ENCODE measurements at regions not wholly inside any gene's neighbourhood (a gene's known extent, or its start where the extent isn't known, plus 50 kb on each side); places are given as distances from the start of the nearest gene placed in this dataset.

DNA sequence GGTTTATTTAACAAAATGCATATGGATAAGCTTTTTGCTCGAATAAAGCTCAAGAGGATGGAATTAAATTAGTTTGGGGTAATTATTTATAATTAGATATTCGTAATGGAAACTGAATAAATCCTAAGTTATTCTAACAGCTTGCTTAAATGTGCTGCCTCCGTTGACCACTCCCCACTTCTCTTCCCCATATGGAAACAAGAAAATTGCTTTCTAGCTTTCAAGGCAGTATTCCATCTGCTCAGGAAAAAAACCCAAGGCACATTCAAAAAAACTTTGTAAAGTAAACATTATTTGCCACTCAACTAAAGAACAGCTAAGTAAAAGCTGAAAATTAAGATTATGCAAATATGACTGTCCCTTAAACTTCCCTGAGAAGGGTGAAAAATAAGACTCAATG, 369.2 kb downstream of the HAO1 start:
- DNase-seq: no peak

DNA sequence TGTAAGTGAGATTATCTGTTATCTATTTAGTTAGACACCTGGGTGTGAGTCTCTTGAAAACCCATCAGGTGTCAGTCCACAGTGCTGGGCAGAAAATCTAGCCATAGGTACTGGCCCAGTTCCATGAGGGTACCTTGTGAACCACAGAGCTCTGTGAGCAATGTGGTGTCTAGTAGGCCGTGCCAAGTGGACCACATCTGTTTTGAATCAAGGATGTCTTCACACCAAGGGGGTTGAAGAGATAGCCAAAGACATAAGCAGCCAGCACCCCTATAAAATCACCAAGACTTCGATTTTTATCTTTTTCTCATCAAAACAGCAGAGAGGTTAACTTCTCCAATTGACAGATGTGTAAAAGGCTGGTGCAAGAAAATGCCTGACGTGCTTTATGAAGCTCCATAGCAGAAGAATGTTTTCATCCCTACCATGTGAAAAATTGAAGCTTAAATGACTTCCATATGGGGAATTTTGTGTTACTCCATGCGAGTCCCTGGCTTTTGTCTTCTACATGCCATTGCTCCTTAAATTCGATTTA, 368.7 kb downstream of the HAO1 start:
- DNase-seq: no peak

DNA sequence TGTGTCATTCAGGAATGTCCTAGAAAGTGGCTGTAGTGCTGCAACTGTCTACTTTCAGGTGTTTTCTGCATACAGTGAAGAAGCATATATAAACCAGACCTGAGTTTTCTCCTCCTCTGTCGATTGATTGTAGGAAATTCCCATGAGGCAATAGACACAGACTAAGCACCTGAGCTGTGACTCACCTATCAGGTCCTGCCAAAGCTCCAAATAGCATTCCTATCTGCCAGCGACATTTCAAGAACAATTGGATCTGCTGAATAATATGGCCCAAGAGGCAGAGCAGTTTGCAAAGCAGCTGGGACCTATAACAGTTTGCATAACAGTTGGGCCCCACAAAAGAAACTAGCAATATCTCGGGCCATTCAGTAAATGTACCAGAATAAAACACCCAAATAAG, 360.4 kb downstream of the HAO1 start:
- no peak for DNase-seq

DNA sequence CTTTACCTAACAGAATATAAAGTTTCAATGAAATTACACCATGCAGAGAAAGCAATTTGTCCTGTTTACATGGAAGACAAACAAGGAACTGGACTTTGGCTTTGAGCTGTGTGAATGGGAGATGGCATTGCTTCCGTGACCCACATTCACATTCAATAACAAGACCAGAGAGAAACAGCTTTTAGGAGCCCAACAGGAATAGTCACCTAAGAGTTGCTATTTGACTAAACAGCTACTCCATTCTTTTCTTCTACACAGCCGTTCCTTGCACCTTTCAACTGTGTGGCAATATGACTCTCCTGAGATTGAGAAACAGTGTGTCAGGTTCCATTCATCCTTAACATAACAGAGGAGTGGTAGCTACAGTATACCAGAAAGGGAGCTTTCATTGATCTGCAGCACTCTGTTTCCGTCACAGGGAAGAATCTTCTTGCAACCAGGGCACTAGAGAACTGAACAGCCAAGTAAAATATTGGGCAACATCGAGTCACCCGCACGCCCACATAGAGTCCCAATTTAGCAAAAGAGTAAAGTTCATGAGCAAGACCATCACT, 355.1 kb downstream of the HAO1 start:
- peak; percentile 81 for DNase-seq

DNA sequence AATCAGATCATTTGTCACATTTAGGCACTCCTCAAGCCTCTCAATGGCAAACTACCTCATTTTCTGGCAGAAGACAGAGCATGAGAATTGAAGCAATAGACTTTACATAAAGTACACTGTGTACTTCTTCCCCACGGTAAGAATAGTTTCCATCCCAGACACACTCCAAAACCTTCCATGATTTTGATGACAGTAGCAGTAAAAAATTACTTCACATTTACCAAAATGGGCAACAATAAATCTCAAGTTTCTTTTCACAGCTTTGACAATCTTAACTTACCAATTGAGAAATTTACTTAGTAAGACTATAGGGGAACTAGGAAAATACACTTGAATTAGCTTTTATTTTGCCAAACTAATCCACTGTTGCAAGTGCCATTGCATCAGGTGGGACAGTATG, 353.8 kb downstream of the HAO1 start:
- DNase-seq: no peak

GRCh38 chr20:7589164-7589563, 351.1 kb downstream of the HAO1 start:
- no peak for DNase-seq

DNA sequence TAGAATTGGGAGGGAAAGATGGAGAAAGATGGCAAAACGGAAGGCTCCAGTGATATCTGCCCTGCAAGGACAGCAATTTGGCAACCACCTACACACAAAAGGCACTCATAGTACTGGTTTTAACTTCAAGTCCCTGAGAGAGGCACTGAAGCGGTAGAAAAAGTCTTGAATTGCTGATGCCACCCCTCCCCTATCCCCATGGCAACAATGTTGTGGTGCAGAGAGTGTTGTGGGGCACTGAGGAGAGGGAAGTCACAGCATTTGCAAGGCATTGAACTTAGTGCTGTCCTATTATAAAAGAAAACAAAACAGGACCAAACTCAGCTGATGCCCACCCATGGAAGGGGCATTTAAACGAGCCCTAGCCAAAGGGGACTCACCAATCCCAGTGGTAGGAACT, 343.7 kb downstream of the HAO1 start:
- no peak for DNase-seq

- no peak for DNase-seq
Observed at GRCh38 chr20:7601431-7601830, 338.8 kb downstream of the HAO1 start.

GRCh38 chr20:7606941-7607340, 333.3 kb downstream of the HAO1 start:
- DNase-seq: no peak

DNA sequence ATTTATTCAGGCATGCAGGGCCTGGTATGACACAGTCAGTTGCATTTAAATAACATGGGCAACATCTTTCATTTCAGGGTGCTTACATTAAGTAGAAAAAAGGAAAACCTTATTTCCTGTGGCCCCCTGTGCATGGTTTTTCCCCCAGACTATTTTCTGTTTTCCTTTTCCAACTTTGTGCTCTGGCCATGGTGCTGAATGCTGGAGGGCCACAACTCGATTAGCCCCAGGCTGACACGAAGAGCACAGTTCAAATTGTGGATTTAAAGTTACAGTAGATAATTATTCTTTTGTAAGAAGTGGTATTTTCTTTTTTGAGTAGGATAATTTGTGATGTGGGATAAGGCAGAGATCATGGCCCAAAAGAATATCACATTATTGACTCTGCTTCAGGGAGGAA, 332.0 kb downstream of the HAO1 start:
- no peak for DNase-seq

GRCh38 chr20:7609251-7609650, 331.0 kb downstream of the HAO1 start:
- DNase-seq: no peak

DNA sequence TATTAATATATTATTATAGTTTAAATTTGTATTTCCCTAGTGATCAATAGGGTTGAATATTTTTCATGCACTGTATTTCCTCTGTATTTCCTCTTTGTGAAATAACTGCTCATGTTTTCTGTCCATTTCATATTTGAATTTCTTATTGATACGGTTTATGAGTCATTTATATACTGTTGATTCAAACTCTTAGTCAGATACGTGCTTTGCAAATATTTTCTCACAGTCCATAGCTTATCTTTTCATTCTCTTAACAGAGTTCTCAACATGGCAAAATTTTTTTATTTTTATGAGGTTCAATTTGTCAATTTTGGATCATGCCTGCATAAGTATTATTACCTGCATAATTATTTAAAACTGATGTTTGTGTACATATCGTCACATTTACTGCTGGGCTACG, 329.6 kb downstream of the HAO1 start:
- no peak for DNase-seq

DNA sequence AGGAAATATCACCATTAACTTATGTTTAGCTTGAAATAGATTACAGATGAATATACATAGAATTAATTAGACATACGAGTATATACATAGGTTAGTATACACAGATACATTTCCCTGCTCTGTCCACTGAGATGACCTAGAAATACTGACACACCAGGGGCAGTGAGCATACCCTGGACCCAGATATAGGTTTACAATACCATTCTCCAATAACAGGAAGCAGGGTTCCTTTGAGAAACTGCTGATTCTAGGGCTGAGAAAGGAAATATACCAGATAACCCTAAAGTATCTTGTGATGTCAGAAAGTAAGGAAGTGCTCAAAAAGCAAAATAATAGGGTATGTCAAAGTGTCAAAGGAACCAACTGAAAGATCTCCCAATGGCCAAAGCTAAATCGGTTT, 322.5 kb downstream of the HAO1 start:
- DNase-seq: no peak

DNA sequence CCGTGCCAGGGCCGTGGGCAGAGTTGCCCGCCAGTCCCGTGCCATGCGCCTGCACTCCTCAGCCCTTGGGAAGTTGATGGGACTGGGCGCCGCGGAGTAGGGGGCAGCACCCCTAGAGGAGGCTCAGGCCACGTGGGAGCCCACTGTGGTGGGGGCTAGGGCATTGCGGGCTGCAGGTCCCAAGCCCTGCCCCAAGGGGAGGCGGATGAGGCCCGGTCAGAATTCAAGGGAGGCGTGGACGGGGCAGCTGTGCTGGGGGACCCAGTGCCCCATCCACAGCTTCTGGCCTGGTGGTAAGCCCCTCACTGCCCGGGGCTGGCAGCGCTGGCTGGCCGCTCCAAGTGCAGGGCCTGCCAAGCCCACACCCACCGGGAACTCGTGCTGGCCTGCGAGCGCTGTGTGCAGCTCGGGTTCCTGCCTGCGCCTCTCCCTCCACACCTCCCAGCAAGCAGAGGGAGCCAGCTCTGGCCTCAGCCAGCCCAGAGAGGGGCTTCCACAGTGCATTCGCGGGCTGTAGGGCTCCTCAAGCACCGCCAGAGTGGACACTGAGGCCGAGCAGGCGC, 317.8 kb downstream of the HAO1 start:
- DNase-seq: no peak

DNA sequence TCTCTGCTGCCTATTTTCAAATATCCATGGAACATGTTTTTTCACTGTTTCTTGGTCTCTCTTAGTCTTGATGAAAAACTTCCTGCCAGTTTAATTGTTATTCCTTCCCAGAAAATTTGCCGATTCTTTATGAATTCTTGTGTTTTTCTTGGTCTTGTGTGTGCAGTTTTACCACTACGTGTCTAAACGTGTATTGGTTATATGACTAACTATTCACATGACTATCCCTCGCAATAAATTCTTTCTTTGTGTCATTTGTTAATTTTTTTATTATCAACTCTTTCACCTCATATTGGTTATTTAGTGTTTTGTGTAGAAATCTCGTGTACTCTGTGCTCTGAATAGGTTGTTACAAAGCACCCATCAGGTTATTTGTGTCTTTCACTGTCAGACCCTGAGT, 315.4 kb downstream of the HAO1 start:
- no peak for DNase-seq

GRCh38 chr20:7627734-7628663, 312.3 kb downstream of the HAO1 start:
- no peak for DNase-seq

GRCh38 chr20:7629880-7630279, 310.4 kb downstream of the HAO1 start:
- no peak for DNase-seq

- DNase-seq: peak; percentile 28
Observed at GRCh38 chr20:7637184-7637583, 303.1 kb downstream of the HAO1 start.

DNA sequence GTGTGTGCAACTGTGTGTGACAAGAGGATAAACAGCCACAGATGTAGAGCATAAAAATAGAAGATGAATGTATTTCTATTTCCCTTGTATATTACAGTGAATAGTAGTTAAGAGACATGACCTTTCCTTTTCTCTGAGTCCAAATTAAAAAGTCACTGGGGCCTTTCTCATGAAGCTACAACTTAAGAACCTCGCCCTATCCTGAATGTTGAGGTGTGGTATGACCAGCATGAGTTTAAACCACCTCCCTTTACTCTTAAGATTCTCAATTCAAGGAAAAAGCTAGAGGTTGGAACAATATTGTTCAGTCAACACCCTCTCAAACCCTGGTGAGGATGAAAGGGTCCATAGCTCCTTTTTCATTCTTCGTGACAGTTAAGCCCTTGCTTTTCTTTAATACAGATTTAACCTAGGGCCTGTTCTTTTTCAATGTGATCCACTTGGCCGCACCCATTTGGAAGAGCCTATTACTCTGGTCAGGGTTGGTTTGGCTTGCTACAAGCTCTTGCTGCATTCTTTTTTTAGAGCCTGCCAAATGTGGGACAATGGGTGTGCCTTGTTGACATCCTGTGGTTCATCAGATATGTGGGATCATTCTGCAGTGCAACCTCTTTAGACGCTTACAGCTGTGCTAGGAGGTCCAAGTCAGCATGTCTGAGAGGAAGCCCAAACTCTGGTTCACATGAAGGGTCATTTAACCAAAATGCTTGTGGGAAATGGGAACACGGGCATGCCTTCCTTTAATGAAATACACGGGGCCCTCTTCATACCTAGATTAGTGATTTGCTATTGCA, 290.0 kb downstream of the HAO1 start:
- DNase-seq: no peak

GRCh38 chr20:7654231-7654630, 286.0 kb downstream of the HAO1 start:
- DNase-seq: no peak

DNA sequence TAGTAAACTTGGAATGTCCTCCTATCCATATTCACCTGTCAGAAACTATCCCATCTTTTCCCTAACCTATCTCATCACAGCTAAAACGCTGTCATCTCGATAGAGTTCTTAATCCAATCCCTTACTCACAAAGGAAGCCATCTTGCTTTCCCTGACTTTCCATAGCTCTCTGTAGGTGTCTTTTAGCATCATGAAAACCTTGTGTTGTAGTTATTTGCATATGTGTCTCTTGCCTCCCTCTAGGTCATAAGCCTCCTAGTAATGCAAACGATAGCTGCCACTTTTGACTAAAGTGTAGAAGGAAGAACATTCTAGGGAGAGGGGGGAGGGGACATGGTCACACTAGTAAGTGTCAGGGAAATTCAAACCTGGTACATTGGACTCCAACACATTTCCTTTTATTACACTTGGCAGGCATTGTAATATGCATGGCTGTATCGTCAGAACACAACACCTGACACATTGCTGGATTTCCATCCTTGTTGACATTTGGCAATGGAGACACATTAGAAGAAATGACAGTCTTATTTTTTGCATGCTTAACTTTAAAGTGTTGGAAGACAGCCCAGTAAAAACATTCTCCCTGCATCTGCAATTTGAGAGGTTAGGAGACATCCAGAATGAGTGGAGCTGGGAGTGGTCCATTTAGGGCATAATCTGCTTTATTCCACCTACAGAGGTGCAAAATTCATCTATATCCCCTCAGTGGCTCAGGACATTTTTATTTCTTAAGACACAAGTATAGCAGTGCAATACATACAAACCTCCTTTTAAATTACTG, 283.4 kb downstream of the HAO1 start:
- DNase-seq: peak; percentile 23

GRCh38 chr20:7657569-7657968, 282.7 kb downstream of the HAO1 start:
- no peak for DNase-seq
